ENCODE measurements at regions not wholly inside any gene's neighbourhood (a gene's known extent, or its start where the extent isn't known, plus 50 kb on each side); places are given as distances from the start of the nearest gene placed in this dataset.
"Not testable (repeated sequence)": the region's sequence is repeated elsewhere in the genome, so short reads cannot be mapped to it uniquely, and the experiment has no call there.

GRCh38 chrX:110512341-110512740, 153.7 kb downstream of the RTL9 start:
- no peaks in the 10 kb centered on the region for H3K36me3 ChIP-seq
- H3K4me3 ChIP-seq, result no peak overlapping the region
- no peaks in the 10 kb centered on the region for H3K27me3 ChIP-seq (replicated peaks)
- peaks cover 10% of the 10 kb centered on the region for H3K4me1 ChIP-seq (replicated peaks)
- no peaks in the 10 kb centered on the region for H3K9me3 ChIP-seq (replicated peaks)
- no peak overlapping the region for H3K27ac ChIP-seq
- no peak for DNase-seq (ENCODE audit: low read depth in 1 of 2, low spot score in 2 of 2)

GRCh38 chrX:110514509-110514908, 155.9 kb downstream of the RTL9 start:
- no peak for DNase-seq (ENCODE audit: low read depth in 1 of 2, low spot score in 2 of 2)
- Histone ChIP-seq H3K9me3 (replicated peaks) (no peaks in the 10 kb centered on the region), H3K27me3 (replicated peaks) (no peaks in the 10 kb centered on the region), H3K4me3 (no peak overlapping the region), H3K4me1 (replicated peaks) (peaks cover 2% of the 10 kb centered on the region), H3K27ac (no peak overlapping the region), H3K36me3 (no peaks in the 10 kb centered on the region)

- Histone ChIP-seq H3K9me3 (replicated peaks) (no peaks in the 10 kb centered on the region), H3K27ac (no peak overlapping the region), H3K4me1 (replicated peaks) (no peaks in the 10 kb centered on the region), H3K4me3 (no peak overlapping the region), H3K27me3 (replicated peaks) (no peaks in the 10 kb centered on the region), H3K36me3 (no peaks in the 10 kb centered on the region)
- no peak for DNase-seq (ENCODE audit: low read depth in 1 of 2, low spot score in 2 of 2)
Measured at GRCh38 chrX:110519501-110519900, 160.9 kb downstream of the RTL9 start.

DNA sequence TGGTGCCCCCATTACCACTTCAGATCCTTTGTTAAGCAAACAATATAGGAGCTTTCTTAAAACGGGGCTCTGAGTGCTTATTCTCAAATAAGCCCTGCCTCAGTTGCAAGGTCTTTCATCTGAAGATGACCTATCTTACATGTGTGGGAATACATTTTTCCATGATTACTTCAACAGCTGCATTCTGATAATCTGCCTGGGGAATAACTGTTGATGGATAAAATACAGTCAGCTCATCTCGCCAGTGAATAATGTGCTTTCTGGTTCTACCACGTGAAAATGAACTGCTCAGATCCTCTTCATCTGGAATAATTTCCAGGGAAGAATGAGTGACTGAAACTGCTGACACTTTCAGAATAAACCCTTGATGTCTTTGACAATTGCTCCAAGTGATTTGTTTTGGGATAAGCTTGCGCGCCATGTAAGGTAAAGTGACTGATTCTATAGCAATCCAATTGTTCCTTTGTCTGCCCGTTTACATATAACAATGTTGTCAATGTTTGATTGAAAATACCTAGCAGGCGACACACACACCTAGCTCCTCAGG, 161.3 kb downstream of the RTL9 start:
- no peak overlapping the region for H3K4me3 ChIP-seq
- H3K27ac ChIP-seq, result no peak overlapping the region
- H3K9me3 ChIP-seq (replicated peaks), result no peaks in the 10 kb centered on the region
- H3K36me3 ChIP-seq, result no peaks in the 10 kb centered on the region
- no peaks in the 10 kb centered on the region for H3K27me3 ChIP-seq (replicated peaks)
- DNase-seq (ENCODE audit: low read depth in 1 of 2, low spot score in 2 of 2), result no peak
- H3K4me1 ChIP-seq (replicated peaks), result no peaks in the 10 kb centered on the region

- not testable (repeated sequence) for H3K27me3 ChIP-seq (replicated peaks); H3K36me3 ChIP-seq; H3K4me3 ChIP-seq; DNase-seq (ENCODE audit: low read depth in 1 of 2, low spot score in 2 of 2); H3K9me3 ChIP-seq (replicated peaks); H3K4me1 ChIP-seq (replicated peaks); H3K27ac ChIP-seq
Measured at GRCh38 chrX:110520652-110521051, 162.0 kb downstream of the RTL9 start.

- no peaks in the 10 kb centered on the region for H3K9me3 ChIP-seq (replicated peaks)
- H3K4me1 ChIP-seq (replicated peaks), result no peaks in the 10 kb centered on the region; the same call in 1 of the 2 replicates
- no peak for DNase-seq (ENCODE audit: low read depth in 1 of 2, low spot score in 2 of 2)
- H3K4me3 ChIP-seq, result no peak overlapping the region
- H3K27ac ChIP-seq, result no peak overlapping the region
- H3K27me3 ChIP-seq (replicated peaks), result no peaks in the 10 kb centered on the region
- H3K36me3 ChIP-seq, result no peaks in the 10 kb centered on the region
Measured at GRCh38 chrX:110531873-110532580, 173.4 kb downstream of the RTL9 start.

GRCh38 chrX:110532581-110532931, 173.9 kb downstream of the RTL9 start:
- Histone ChIP-seq H3K27me3 (replicated peaks) (no peaks in the 10 kb centered on the region), H3K4me1 (replicated peaks) (no peaks in the 10 kb centered on the region; the same call in 1 of the 2 replicates), H3K4me3 (no peak overlapping the region), H3K9me3 (replicated peaks) (no peaks in the 10 kb centered on the region), H3K36me3 (no peaks in the 10 kb centered on the region), H3K27ac (no peak overlapping the region)
- DNase-seq (ENCODE audit: low read depth in 1 of 2, low spot score in 2 of 2), result no peak

- Histone ChIP-seq H3K4me3 (no peak overlapping the region), H3K4me1 (replicated peaks) (no peaks in the 10 kb centered on the region; the same call in 1 of the 2 replicates), H3K9me3 (replicated peaks) (no peaks in the 10 kb centered on the region), H3K27me3 (replicated peaks) (no peaks in the 10 kb centered on the region), H3K36me3 (no peaks in the 10 kb centered on the region), H3K27ac (peak overlapping the region; percentile 32)
- no peak for DNase-seq (ENCODE audit: low read depth in 1 of 2, low spot score in 2 of 2)
Measured at GRCh38 chrX:110536816-110537215, 178.2 kb downstream of the RTL9 start.

- Histone ChIP-seq H3K4me1 (replicated peaks) (no peaks in the 10 kb centered on the region; the same call in 1 of the 2 replicates), H3K9me3 (replicated peaks) (no peaks in the 10 kb centered on the region), H3K4me3 (no peak overlapping the region), H3K27me3 (replicated peaks) (no peaks in the 10 kb centered on the region), H3K36me3 (no peaks in the 10 kb centered on the region), H3K27ac (no peak overlapping the region)
- DNase-seq (ENCODE audit: low read depth in 1 of 2, low spot score in 2 of 2), result no peak
Measured at GRCh38 chrX:110541266-110541665, 182.6 kb downstream of the RTL9 start.

- not testable (repeated sequence) for H3K27me3 ChIP-seq (replicated peaks); H3K27ac ChIP-seq; H3K4me1 ChIP-seq (replicated peaks); H3K4me3 ChIP-seq; H3K36me3 ChIP-seq; H3K9me3 ChIP-seq (replicated peaks); DNase-seq (ENCODE audit: low read depth in 1 of 2, low spot score in 2 of 2)
Measured at GRCh38 chrX:110550854-110551253, 192.2 kb downstream of the RTL9 start.

GRCh38 chrX:110557864-110558263, 199.2 kb downstream of the RTL9 start:
- Histone ChIP-seq H3K4me1 (replicated peaks) (no peaks in the 10 kb centered on the region), H3K4me3 (no peak overlapping the region), H3K27ac (no peak overlapping the region), H3K36me3 (no peaks in the 10 kb centered on the region), H3K9me3 (replicated peaks) (no peaks in the 10 kb centered on the region), H3K27me3 (replicated peaks) (no peaks in the 10 kb centered on the region)
- no peak for DNase-seq (ENCODE audit: low read depth in 1 of 2, low spot score in 2 of 2)

DNA sequence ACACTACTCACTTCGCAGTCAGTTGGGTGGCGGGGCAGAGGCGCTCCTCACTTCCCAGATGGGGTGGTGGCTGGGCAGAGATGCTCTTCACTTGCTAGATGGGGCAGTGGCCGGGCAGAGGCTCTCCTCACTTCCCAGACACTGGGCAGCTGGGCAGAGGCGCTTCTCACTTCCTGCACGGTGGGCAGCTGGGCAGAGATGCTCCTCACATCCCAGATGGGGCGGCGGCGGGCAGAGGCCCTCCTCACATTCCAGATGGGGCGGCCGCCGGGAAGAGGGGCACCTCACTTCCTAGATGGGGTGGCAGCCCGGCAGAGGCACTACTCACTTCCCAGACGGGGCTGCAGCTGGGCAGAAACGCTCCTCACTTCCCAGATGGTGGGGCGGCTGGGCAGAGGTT, 199.8 kb downstream of the RTL9 start:
- Histone ChIP-seq H3K9me3 (replicated peaks) (no peaks in the 10 kb centered on the region), H3K4me3 (no peak overlapping the region), H3K4me1 (replicated peaks) (no peaks in the 10 kb centered on the region), H3K36me3 (no peaks in the 10 kb centered on the region), H3K27me3 (replicated peaks) (no peaks in the 10 kb centered on the region), H3K27ac (no peak overlapping the region)
- no peak for DNase-seq (ENCODE audit: low read depth in 1 of 2, low spot score in 2 of 2)

DNA sequence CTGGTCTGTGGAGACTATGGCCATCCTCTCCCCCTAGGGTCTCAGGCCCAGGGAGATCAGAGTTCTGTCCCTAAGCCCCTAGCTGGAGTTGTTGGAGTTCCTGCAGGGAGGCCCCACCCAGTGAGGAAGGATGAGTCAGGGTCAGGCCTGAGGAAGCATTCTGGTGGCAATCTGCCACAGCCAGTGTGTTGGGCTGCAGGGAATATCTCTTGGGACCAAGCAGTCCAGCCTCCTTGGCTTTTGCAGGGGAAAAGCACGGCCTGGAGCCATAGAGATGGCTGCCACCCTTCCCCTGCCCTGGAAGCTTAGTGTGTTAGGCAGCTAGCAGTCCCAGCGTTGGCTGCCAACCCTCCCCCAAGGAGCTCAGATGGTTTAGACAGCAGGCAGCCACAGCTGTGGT, 202.4 kb downstream of the RTL9 start:
- no peak overlapping the region for H3K4me3 ChIP-seq

DNA sequence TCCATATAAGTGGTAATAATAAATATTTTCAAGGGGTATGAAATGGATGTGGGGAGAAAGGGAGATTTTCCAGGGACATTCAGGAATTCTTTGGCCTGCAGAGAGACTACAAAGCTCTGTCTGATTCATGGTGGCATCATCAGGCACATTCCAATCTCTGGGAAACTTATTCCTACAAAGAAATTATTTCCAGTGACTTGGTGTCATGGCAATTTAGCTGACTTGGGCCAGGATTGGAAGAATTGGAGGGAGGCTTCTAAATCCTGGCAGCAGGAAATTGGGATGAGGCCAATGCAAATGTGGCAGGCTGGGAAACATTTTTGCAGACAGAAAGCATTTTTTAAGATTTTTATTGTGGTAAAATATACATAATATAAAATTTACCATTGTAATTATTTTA, 204.6 kb downstream of the RTL9 start:
- Histone ChIP-seq H3K9me3 (replicated peaks) (no peaks in the 10 kb centered on the region), H3K4me3 (no peak overlapping the region), H3K27ac (no peak overlapping the region), H3K27me3 (replicated peaks) (no peaks in the 10 kb centered on the region), H3K36me3 (no peaks in the 10 kb centered on the region), H3K4me1 (replicated peaks) (no peaks in the 10 kb centered on the region)
- DNase-seq (ENCODE audit: low read depth in 1 of 2, low spot score in 2 of 2), result peak in 1 of 2 experiments; percentile 2

More for the DNA sequence above, 202.4 kb downstream of the RTL9 start:
- Histone ChIP-seq H3K27me3 (replicated peaks) (no peaks in the 10 kb centered on the region), H3K27ac (no peak overlapping the region), H3K4me1 (replicated peaks) (no peaks in the 10 kb centered on the region), H3K9me3 (replicated peaks) (no peaks in the 10 kb centered on the region), H3K36me3 (no peaks in the 10 kb centered on the region)
- DNase-seq (ENCODE audit: low read depth in 1 of 2, low spot score in 2 of 2), result no peak

DNA sequence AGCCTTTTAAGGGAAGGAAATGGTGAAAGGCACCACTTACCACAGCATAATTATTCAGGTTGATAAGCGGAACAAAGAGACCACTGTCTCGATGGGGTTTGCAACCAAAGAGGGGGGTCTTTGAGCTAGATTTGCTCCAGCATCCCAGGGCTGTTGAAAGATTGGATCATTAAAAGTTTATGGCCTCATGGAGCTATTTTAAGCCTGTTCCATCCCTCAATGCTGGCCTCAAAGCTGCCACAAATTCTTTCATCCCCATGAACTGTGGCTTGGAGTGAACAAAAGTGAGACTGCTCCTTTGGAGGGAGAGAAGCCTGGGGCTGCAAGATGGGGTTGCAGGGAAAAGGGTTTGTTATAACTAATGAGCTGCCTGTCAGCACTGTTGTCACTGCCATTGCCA, 209.8 kb downstream of the RTL9 start:
- no peaks in the 10 kb centered on the region for H3K4me1 ChIP-seq (replicated peaks)
- H3K27me3 ChIP-seq (replicated peaks), result no peaks in the 10 kb centered on the region
- no peaks in the 10 kb centered on the region for H3K9me3 ChIP-seq (replicated peaks)
- H3K36me3 ChIP-seq, result no peaks in the 10 kb centered on the region
- no peak overlapping the region for H3K27ac ChIP-seq
- no peak for DNase-seq (ENCODE audit: low read depth in 1 of 2, low spot score in 2 of 2)
- H3K4me3 ChIP-seq, result no peak overlapping the region
